ENCODE measurements at regions not wholly inside any gene's neighbourhood (a gene's known extent, or its start where the extent isn't known, plus 50 kb on each side); places are given as distances from the start of the nearest gene placed in this dataset.

- no peak overlapping the region for H3K9ac ChIP-seq (replicated peaks; ENCODE audit: extremely low read depth, insufficient read depth, low read length)
- no peaks in the 10 kb centered on the region for H4K20me1 ChIP-seq (replicated peaks; ENCODE audit: control insufficient read depth, extremely low read depth, insufficient read depth, low read length)
- H3K4me2 ChIP-seq (ENCODE audit: insufficient read depth, low read length) = no peak overlapping the region
- H3K36me3 ChIP-seq (ENCODE audit: control insufficient read depth in 2 of 2, extremely low read depth in 1 of 2, insufficient read depth in 2 of 2, low read length in 2 of 2) = no peaks in the 10 kb centered on the region
- no peaks in the 10 kb centered on the region for H3K79me2 ChIP-seq (ENCODE audit: control insufficient read depth, insufficient read depth, low read length)
- DNase-seq (ENCODE audit: low read depth, low spot score) = no peak
- dilution Hi-C loops (cut with MboI; ENCODE audit: extremely low pct_ligation_motif_present, low sequenced_read_pairs) = no loop called here
- no TSS peak for BruUV-seq (replicated peaks)
- ChIA-PET POLR2A (interaction anchor here (0.7 kb wide), 1 partner anchor 26 kb away, joined by 3 read pairs; no protein-coding TSS in a partner anchor), CTCF (interaction anchor here (1.1 to 1.5 kb wide), 2 partner anchors 15 to 44 kb away, joined by 5 to 7 read pairs; no protein-coding TSS in a partner anchor)
- no peak overlapping the region for H3K27ac ChIP-seq (ENCODE audit: insufficient read depth, low read depth, low read length)
- H3K9me1 ChIP-seq (replicated peaks; ENCODE audit: control insufficient read depth, extremely low read depth, insufficient read depth, low read length) = no peaks in the 10 kb centered on the region
- no peak overlapping the region for H3K4me3 ChIP-seq (replicated peaks in 1 of 3; ENCODE audit: insufficient read depth in 1 of 3, low read depth in 1 of 3, low read length in 3 of 3)
- TF ChIP-seq JUN (IDR thresholded peaks at IDR 0.05; ENCODE audit: borderline replicate concordance, insufficient read depth, insufficient read length, low read depth) = no peak
- no peak for TF ChIP-seq MYC (IDR thresholded peaks at IDR 0.05; ENCODE audit: low read depth, low read length)
- no peak for TF ChIP-seq POLR2A (IDR thresholded peaks at IDR 0.05; ENCODE audit: low read depth, low read length)
- TF ChIP-seq GATA2 (IDR thresholded peaks at IDR 0.05; ENCODE audit: insufficient read depth, insufficient read length, low read depth, low read length) = no peak
- no peak for TF ChIP-seq CTCF (IDR thresholded peaks at IDR 0.05; ENCODE audit: extremely low read depth in 1 of 2, insufficient read depth in 1 of 2, low read depth in 1 of 2, low read length in 2 of 2)
- no peak for TF ChIP-seq MAX (IDR thresholded peaks at IDR 0.05; ENCODE audit: insufficient read depth, insufficient read length)
- no peak for TF ChIP-seq EZH2 (IDR thresholded peaks at IDR 0.05; ENCODE audit: borderline replicate concordance, low read depth, low read length, severe bottlenecking)
- TF ChIP-seq FOS (IDR thresholded peaks at IDR 0.05; ENCODE audit: borderline replicate concordance, insufficient read depth, low read length) = no peak
- TF ChIP-seq POLR2AphosphoS5 (IDR thresholded peaks at IDR 0.05; ENCODE audit: insufficient read depth, low read depth, low read length) = no peak
- no peak overlapping the region for H2AFZ ChIP-seq (ENCODE audit: low read depth, low read length)
- FAIRE-seq = no peak
- peaks cover 13% of the 10 kb centered on the region for H3K4me1 ChIP-seq (ENCODE audit: control insufficient read depth, extremely low read depth, insufficient read depth, low read length)
- no peaks in the 10 kb centered on the region for H3K9me3 ChIP-seq (replicated peaks; ENCODE audit: control insufficient read depth, insufficient read depth, low read length)
- intact Hi-C loops (cut with micrococcal nuclease) = no loop called here
- no peaks in the 10 kb centered on the region for H3K27me3 ChIP-seq (ENCODE audit: control insufficient read depth in 2 of 2, insufficient read depth in 2 of 2, low read length in 2 of 2)
Observed at GRCh38 chr3:107942951-107943749, 147.7 kb downstream of the CD47 start.
